Cardiac fibroblast (primary cell): ENCODE measurements at regions not wholly inside any gene's neighbourhood (a gene's known extent, or its start where the extent isn't known, plus 50 kb on each side); places are given as distances from the start of the nearest gene placed in this dataset.
"Not testable (repeated sequence)": the region's sequence is repeated elsewhere in the genome, so short reads cannot be mapped to it uniquely, and the experiment has no call there.

Experiments used
- DNase-seq, 2 donors: peaks; one replicate each; pipeline versions ENCODE4 v3.0.0 to v3.0.0-alpha.2; 2010; ENCODE audit warnings: low read depth in 2 of 2
- H3K4me3 ChIP-seq, 2 donors: replicated peaks in 1 of 2; 1 replicate in 1 of 2; 2 replicates in 1 of 2; pipeline ENCODE4 v1.5.1; 2011; ENCODE audit warnings: low read depth in 2 of 2, low read length in 2 of 2, mild to moderate bottlenecking in 2 of 2, moderate library complexity in 1 of 2
- TF ChIP-seq, protein P1 (sequence below): IDR thresholded peaks from one replicate; pipeline ENCODE4 v1.5.1; 2011; ENCODE audit warnings: low read depth, mild to moderate bottlenecking, low read length, inconsistent platforms

- TF ChIP-seq, protein P1, sequence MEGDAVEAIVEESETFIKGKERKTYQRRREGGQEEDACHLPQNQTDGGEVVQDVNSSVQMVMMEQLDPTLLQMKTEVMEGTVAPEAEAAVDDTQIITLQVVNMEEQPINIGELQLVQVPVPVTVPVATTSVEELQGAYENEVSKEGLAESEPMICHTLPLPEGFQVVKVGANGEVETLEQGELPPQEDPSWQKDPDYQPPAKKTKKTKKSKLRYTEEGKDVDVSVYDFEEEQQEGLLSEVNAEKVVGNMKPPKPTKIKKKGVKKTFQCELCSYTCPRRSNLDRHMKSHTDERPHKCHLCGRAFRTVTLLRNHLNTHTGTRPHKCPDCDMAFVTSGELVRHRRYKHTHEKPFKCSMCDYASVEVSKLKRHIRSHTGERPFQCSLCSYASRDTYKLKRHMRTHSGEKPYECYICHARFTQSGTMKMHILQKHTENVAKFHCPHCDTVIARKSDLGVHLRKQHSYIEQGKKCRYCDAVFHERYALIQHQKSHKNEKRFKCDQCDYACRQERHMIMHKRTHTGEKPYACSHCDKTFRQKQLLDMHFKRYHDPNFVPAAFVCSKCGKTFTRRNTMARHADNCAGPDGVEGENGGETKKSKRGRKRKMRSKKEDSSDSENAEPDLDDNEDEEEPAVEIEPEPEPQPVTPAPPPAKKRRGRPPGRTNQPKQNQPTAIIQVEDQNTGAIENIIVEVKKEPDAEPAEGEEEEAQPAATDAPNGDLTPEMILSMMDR = no peak
- no peak for DNase-seq
- H3K4me3 ChIP-seq = no peak overlapping the region
These were observed 222.7 kb downstream of the SHOX start for GRCh38 chrX:853304-853703.

GRCh38 chrX:850471-850916 is 219.9 kb downstream of the SHOX start:
- no peak for DNase-seq
- TF ChIP-seq, protein P1 = no peak
- no peak overlapping the region for H3K4me3 ChIP-seq

GRCh38 chrX:848386-848785 is 217.8 kb downstream of the SHOX start:
- TF ChIP-seq, protein P1 = no peak
- DNase-seq = no peak
- H3K4me3 ChIP-seq = no peak overlapping the region

DNA sequence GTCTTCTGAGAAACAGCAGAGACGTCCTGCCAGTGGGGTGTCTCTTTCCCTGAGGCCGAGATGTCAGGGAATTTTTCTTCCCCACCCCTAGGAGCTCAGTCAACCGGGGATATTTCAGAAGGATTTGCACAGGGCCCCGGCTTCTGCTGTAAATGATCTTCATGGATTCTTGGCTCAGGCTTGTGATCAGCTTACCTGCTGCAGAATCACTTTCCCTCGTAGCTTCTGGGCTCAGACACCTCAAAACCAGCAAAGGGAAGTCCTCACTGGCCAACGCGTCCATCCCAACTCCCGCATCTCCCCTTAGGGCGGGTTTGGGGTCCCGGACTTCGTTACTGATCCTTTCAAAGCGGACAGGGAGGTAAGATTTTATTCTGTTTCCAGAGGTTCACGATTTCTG is 212.7 kb downstream of the SHOX start:
- DNase-seq = no peak
- no peak overlapping the region for H3K4me3 ChIP-seq
- TF ChIP-seq, protein P1 = no peak

DNA sequence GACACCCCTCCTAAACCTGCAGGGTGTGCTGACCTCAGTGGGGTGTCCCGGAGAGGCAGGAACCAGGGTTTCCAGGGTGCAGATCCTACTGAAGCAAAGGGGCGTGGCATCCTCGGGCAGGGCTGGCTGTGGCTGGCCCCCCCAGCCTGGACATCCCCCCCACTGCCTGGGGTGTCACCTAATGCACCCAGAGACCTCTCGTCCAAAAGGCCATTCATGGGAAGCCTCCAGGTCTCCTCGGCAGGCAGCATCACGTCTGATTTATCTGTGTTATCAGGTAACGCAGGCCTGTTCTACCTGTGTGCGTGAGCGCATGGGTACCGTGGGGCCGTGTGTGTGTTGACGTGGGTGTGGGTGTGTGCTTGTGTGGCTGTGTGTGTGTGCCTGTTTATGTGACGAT is 210.0 kb downstream of the SHOX start:
- TF ChIP-seq, protein P1 = no peak
- no peak overlapping the region for H3K4me3 ChIP-seq
- DNase-seq = no peak

- H3K4me3 ChIP-seq, DNase-seq: not testable (repeated sequence)
These were observed 208.1 kb downstream of the SHOX start for GRCh38 chrX:838666-839065.

GRCh38 chrX:835857-836256 is 205.3 kb downstream of the SHOX start:
- not testable (repeated sequence) for DNase-seq, H3K4me3 ChIP-seq

DNA sequence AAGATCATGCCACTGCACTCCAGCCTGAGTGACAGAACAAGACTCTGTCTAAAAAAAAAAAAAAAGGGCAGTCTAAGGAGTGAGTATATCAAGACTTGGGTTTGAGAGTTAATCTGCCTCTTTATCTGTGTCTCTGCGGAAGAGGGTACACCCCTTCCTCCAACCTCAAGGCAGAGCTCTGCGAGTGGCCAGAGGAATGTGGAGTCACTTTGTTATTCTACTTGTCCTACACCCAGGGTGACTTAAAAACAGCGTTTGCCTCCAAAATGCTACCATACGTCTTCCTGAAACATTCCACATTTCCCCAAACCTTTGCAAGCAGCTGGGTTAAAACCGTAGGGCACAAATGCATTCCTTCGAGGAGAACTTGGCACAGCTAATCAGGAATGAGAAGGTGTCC is 199.9 kb downstream of the SHOX start:
- TF ChIP-seq, protein P1 = no peak
- H3K4me3 ChIP-seq = no peak overlapping the region
- no peak for DNase-seq
